K562 (cell line): ENCODE measurements at regions not wholly inside any gene's neighbourhood (a gene's known extent, or its start where the extent isn't known, plus 50 kb on each side); places are given as distances from the start of the nearest gene placed in this dataset.

ENCODE experiments used
- ATAC-seq: fragments of 200-7000 bp; cut with Tn5 transposase; 3 replicates; pipeline ENCODE4 v1.9.1; 2020; ENCODE audit warnings: moderate library complexity
- BruUV-seq: library from RNA; stranded (reverse); fragments of 400-500 nt; replicated peaks from 2 replicates; lab custom pipeline; 2021; lab: Mats Ljungman, UMichigan
- CTCF ChIA-PET: fragments of 300-600 bp; formaldehyde crosslinking; extraction: SDS; loops from one replicate; lab custom pipeline; 2021; ENCODE audit warnings: low intra/inter-chr PET ratio; lab: Yijun Ruan, JAX
- POLR2A ChIA-PET: fragments of 300-600, 350-650 bp; sonication (Branson Sonifier 250); formaldehyde crosslinking; extraction: SDS; loops from one replicate; lab custom pipeline; 2021; ENCODE audit warnings: antibody characterized with exemption, inconsistent platforms; lab: Yijun Ruan, JAX
- DNase-seq, 4 experiments: peaks; one replicate each; pipeline versions ENCODE4 v3.0.0 to v3.0.0-alpha.2; 2011 to 2018; ENCODE audit warnings: low spot score in 3 of 4, mixed read lengths in 3 of 4; ENCODE audit errors: extremely low read depth in 1 of 4
- FAIRE-seq: peaks from 2 replicates; lab custom pipeline; 2011; peaks lifted over from hg19 to GRCh38; lab: Jason Lieb, UNC
- H2AFZ ChIP-seq: 2 replicates; pipeline ENCODE4 v1.6.0; 2011; ENCODE audit warnings: low read depth, low read length, control low read depth, inconsistent platforms
- H3K27ac ChIP-seq: fragments of 200-600 bp; 3 replicates; pipeline ENCODE4 v1.8.0; 2011; ENCODE audit warnings: low read depth, mild to moderate bottlenecking, control low read depth, inconsistent platforms, low read length, moderate library complexity, mixed read lengths; ENCODE audit errors: extremely low read depth
- H3K27me3 ChIP-seq, 2 experiments: fragments of 300-600 bp in 1 of 2; 2 replicates in 1 of 2; 3 replicates in 1 of 2; pipeline versions ENCODE4 v1.6.0 to v1.8.0; 2011; ENCODE audit warnings: inconsistent platforms in 2 of 2, low read length in 2 of 2, mild to moderate bottlenecking in 1 of 2, mixed read lengths in 1 of 2, moderate library complexity in 1 of 2; ENCODE audit not compliant: control insufficient read depth in 2 of 2, insufficient read depth in 2 of 2
- H3K36me3 ChIP-seq: fragments of 300-600 bp; 3 replicates; pipeline ENCODE4 v1.8.0; 2011; ENCODE audit warnings: mild to moderate bottlenecking, low read length, inconsistent platforms; ENCODE audit not compliant: control insufficient read depth, insufficient read depth
- H3K4me1 ChIP-seq, 2 experiments: fragments of 200-600 bp in 1 of 2; replicated peaks in 1 of 2; 2 replicates in 1 of 2; 3 replicates in 1 of 2; pipeline versions ENCODE4 v1.5.1 to v1.8.0; 2011; ENCODE audit warnings: inconsistent platforms in 2 of 2, low read length in 2 of 2, mild to moderate bottlenecking in 1 of 2, mixed read lengths in 1 of 2, moderate library complexity in 1 of 2; ENCODE audit not compliant: control insufficient read depth in 2 of 2, insufficient read depth in 2 of 2
- H3K4me2 ChIP-seq: 2 replicates; pipeline ENCODE4 v1.6.1; 2011; ENCODE audit warnings: low read length, control low read depth, inconsistent platforms, mixed read lengths; ENCODE audit not compliant: insufficient read depth
- H3K4me3 ChIP-seq: fragments of 200-600 bp; sonication (generic), shearing (Covaris generic); 2 replicates; pipeline ENCODE4 v1.5.1; 2016; ENCODE audit warnings: control low read depth, inconsistent platforms
- H3K79me2 ChIP-seq: fragments of 200-600 bp; 3 replicates; pipeline ENCODE4 v1.8.0; 2011; ENCODE audit warnings: low read length, inconsistent platforms; ENCODE audit not compliant: control insufficient read depth, insufficient read depth
- H3K9ac ChIP-seq, 2 experiments: 2 replicates each; pipeline versions ENCODE4 v1.6.0 to v1.6.1; 2011; ENCODE audit warnings: low read depth in 2 of 2, low read length in 2 of 2, control low read depth in 1 of 2, inconsistent platforms in 1 of 2, mild to moderate bottlenecking in 1 of 2, mixed read lengths in 1 of 2; ENCODE audit not compliant: insufficient read depth in 1 of 2
- H3K9me1 ChIP-seq: one replicate; pipeline ENCODE4 v1.6.0; 2011; ENCODE audit warnings: inconsistent platforms, mild to moderate bottlenecking, low read length, moderate library complexity; ENCODE audit not compliant: control insufficient read depth, insufficient read depth
- H3K9me3 ChIP-seq: replicated peaks from 2 replicates; pipeline ENCODE4 v1.5.1; 2011; ENCODE audit warnings: low read depth, low read length, inconsistent platforms; ENCODE audit not compliant: control insufficient read depth, insufficient read depth
- H4K20me1 ChIP-seq: replicated peaks from 2 replicates; pipeline ENCODE4 v1.6.1; 2011; ENCODE audit warnings: low read length, inconsistent platforms, mixed read lengths; ENCODE audit not compliant: control insufficient read depth, insufficient read depth
- C11orf30 ChIP-seq: fragments of 450-650 bp; IDR thresholded peaks from 2 replicates; pipeline ENCODE4 v1.6.1; 2016; ENCODE audit warnings: low read depth, mild to moderate bottlenecking
- ETV6 ChIP-seq, 3 experiments: fragments of 150-350 bp in 1 of 3; sonication (generic) in 1 of 3; formaldehyde crosslinking in 1 of 3; IDR thresholded peaks; 2 replicates each; pipeline versions ENCODE4 v1.6.1 to v1.8.0; 2014 to 2022; ENCODE audit warnings: borderline replicate concordance in 2 of 3, low read depth in 2 of 3, antibody characterized with exemption in 1 of 3, low read length in 1 of 3, mild to moderate bottlenecking in 1 of 3, missing genetic modification reagents in 1 of 3
- FOXP1 ChIP-seq: sonication (generic); formaldehyde crosslinking; IDR thresholded peaks from 2 replicates; pipeline ENCODE4 v1.8.0; 2022; ENCODE audit warnings: mild to moderate bottlenecking, missing genetic modification reagents
- GABPB1 ChIP-seq: sonication (generic); formaldehyde crosslinking; IDR thresholded peaks from 2 replicates; pipeline ENCODE4 v1.8.0; 2022; ENCODE audit warnings: mild to moderate bottlenecking, missing genetic modification reagents
- IFI16 ChIP-seq: fragments of 250-450 bp; sonication (Bioruptor Pico); IDR thresholded peaks from 2 replicates; pipeline ENCODE4 v2.1.2; 2022; ENCODE audit warnings: mild to moderate bottlenecking, inconsistent platforms
- MAFG ChIP-seq: fragments of 450-650 bp; conservative IDR thresholded peaks from 2 replicates; pipeline ENCODE4 v1.6.1; 2016; ENCODE audit warnings: missing genetic modification characterization, missing compliant biosample characterization
- MBD1 ChIP-seq: fragments of 250-450 bp; sonication (Bioruptor Pico); IDR thresholded peaks from 2 replicates; pipeline ENCODE4 v1.8.0; 2022; ENCODE audit warnings: inconsistent platforms
- MTA2 ChIP-seq: fragments of 450-650 bp; IDR thresholded peaks from 2 replicates; pipeline ENCODE4 v1.6.1; 2016; ENCODE audit warnings: low read depth
- NCOA4 ChIP-seq: fragments of 450-650 bp; IDR thresholded peaks from 2 replicates; pipeline ENCODE4 v1.6.1; 2018; ENCODE audit warnings: mild to moderate bottlenecking; ENCODE audit not compliant: partially characterized antibody
- NFE2 ChIP-seq: IDR thresholded peaks from 2 replicates; pipeline ENCODE4 v1.6.1; 2014; ENCODE audit warnings: antibody characterized with exemption, low read depth
- NRF1 ChIP-seq, 2 experiments: fragments of 450-650 bp; IDR thresholded peaks in 1 of 2; conservative IDR thresholded peaks in 1 of 2; 2 replicates each; pipeline ENCODE4 v1.6.1; 2014; ENCODE audit warnings: mild to moderate bottlenecking in 2 of 2
- TCF3 ChIP-seq: sonication (generic); formaldehyde crosslinking; IDR thresholded peaks from 2 replicates; pipeline ENCODE4 v1.4.0; 2020; ENCODE audit warnings: mild to moderate bottlenecking, missing genetic modification reagents
- TSHZ1 ChIP-seq: fragments of 250-450 bp; sonication (Bioruptor Pico); IDR thresholded peaks from 2 replicates; pipeline ENCODE4 v1.4.0; 2020; ENCODE audit warnings: mild to moderate bottlenecking, moderate library complexity
- U2AF1 ChIP-seq: fragments of 200-400 bp; formaldehyde crosslinking; optimal IDR thresholded peaks from 2 replicates; pipeline ENCODE3; 2017; ENCODE audit warnings: mild to moderate bottlenecking, low read depth, low read length, moderate library complexity
- U2AF2 ChIP-seq: fragments of 200-400 bp; formaldehyde crosslinking; optimal IDR thresholded peaks from 2 replicates; pipeline ENCODE3; 2017; ENCODE audit warnings: low read depth, mild to moderate bottlenecking, low read length
- ZNF316 ChIP-seq: fragments of 450-650 bp; IDR thresholded peaks from 2 replicates; pipeline ENCODE4 v1.6.1; 2016
- ZNF644 ChIP-seq: fragments of 200-800 bp; sonication (Bioruptor generic); IDR thresholded peaks from 2 replicates; pipeline ENCODE4 v1.6.1; 2016; ENCODE audit warnings: low read depth, missing genetic modification characterization, missing compliant biosample characterization
- WGBS: fragments of 100-300 bp; shearing (Covaris generic); methylation state at CpG from one replicate; pipeline ENCODE4 v1.1.6; 2016; ENCODE audit warnings: low coverage, mixed read lengths; ENCODE audit not compliant: insufficient coverage; ENCODE audit errors: missing lambda C conversion rate; 5-methylcytosine and 5-hydroxymethylcytosine counted together
- in situ Hi-C: fragments of 300-500 bp; cut with MboI; formaldehyde crosslinking; loops from 4 replicates; pipeline ENCODE4 v1.15.0; 2018; ENCODE audit warnings: inconsistent platforms, mixed read lengths
- intact Hi-C: fragments of 100-400 bp; cut with micrococcal nuclease; formaldehyde crosslinking; loops from 2 replicates; pipeline ENCODE4 v1.14.2; 2022

GRCh38 chr10:130636313-130636930 is 500.2 kb downstream of the GLRX3 start:
- Histone ChIP-seq H3K9ac (no peak overlapping the region), H2AFZ (no peak overlapping the region), H3K27ac (no peak overlapping the region), H3K79me2 (no peaks in the 10 kb centered on the region), H3K36me3 (no peaks in the 10 kb centered on the region), H3K4me3 (no peak overlapping the region)
- POLR2A ChIA-PET = no interaction called here
- no TSS peak for BruUV-seq
- WGBS = 5% methylated on average over 6 of the region's 6 CpGs
- TF ChIP-seq ZNF316 (peak; percentile 34; the same call in 1 of the 2 replicates), ETV6 (IDR thresholded peaks at IDR 0.05; ENCODE audit: borderline replicate concordance in 1 of 2, low read depth in 2 of 2, low read length in 1 of 2) (no peak), ETV6 (CRISPR knock-in tag; IDR thresholded peaks at IDR 0.05; ENCODE audit: borderline replicate concordance) (no peak), MBD1 (CRISPR knock-in tag) (no peak), NFE2 (peak; percentile 47; the same call in 1 of the 2 replicates), NRF1 (conservative IDR thresholded peaks at IDR 0.05 in 1 of 2, IDR thresholded peaks at IDR 0.05 in 1 of 2) (peak; percentile 65 to 70), NCOA4 (no peak), FOXP1 (CRISPR knock-in tag) (no peak), ZNF644 (tag) (no peak), MTA2 (no peak), U2AF1 (no peak), GABPB1 (CRISPR knock-in tag) (no peak), TSHZ1 (CRISPR knock-in tag) (no peak), MAFG (tag) (peak; percentile 57), U2AF2 (no peak), C11orf30 (peak; percentile 38; the same call in 1 of the 2 replicates), IFI16 (no peak), TCF3 (no peak)
- TF ChIP-seq, all 486 proteins: peak for 5
- DNase-seq (no peak), ATAC-seq (no peak), FAIRE-seq (no peak)
- H3K4me2 ChIP-seq = no peak overlapping the region
- no peaks in the 10 kb centered on the region for H3K9me3 ChIP-seq
- CTCF ChIA-PET = no interaction called here
- no peaks in the 10 kb centered on the region for H3K4me1 ChIP-seq
- no peaks in the 10 kb centered on the region for H3K27me3 ChIP-seq
- H4K20me1 ChIP-seq = no peaks in the 10 kb centered on the region
- H3K9me1 ChIP-seq = no peaks in the 10 kb centered on the region
- in situ Hi-C loops (no loop called here), intact Hi-C loops (no loop called here)
